ENCODE measurements at regions not wholly inside any gene's neighbourhood (a gene's known extent, or its start where the extent isn't known, plus 50 kb on each side); places are given as distances from the start of the nearest gene placed in this dataset.

DNA sequence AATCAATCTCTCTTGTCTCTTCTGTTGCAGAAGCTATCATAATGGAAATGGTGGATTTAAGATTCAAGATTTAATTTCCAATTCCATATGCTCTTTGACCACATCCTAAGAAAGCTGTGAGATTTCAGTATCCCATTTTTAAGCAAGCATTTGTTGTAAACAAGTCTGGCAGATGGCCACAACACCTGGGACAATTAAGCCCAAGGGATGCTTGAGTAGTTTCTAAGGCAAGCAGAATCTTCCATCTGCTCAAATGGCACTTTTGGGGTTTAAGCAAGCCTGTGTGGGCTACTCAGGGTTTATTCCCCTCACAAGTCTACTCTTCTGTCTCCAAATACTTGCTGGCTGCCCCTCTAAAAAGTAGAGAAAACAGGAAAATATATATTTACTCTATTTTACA lies 304.7 kb upstream of the SYT1 start:
- Mint-ChIP-seq H3K27ac (no peak overlapping the region), H3K4me3 (no peak overlapping the region), H3K4me1 (peaks cover 7% of the 10 kb centered on the region), H3K9me3 (no peaks in the 10 kb centered on the region), H3K27me3 (ENCODE audit: insufficient read depth) (no peaks in the 10 kb centered on the region), H3K36me3 (ENCODE audit: low read depth) (no peaks in the 10 kb centered on the region)
- H3K4me1 ChIP-seq (ENCODE audit: control insufficient read depth, insufficient read depth, low read length) = no peaks in the 10 kb centered on the region
- H3K27ac ChIP-seq (ENCODE audit: low read depth, low read length) = no peak overlapping the region
- H3K9ac ChIP-seq (ENCODE audit: extremely low read depth, low read length, poor library complexity, severe bottlenecking) = no peak overlapping the region
- H3K4me3 ChIP-seq (ENCODE audit: low read length) = no peak overlapping the region
- TF ChIP-seq, protein P1, sequence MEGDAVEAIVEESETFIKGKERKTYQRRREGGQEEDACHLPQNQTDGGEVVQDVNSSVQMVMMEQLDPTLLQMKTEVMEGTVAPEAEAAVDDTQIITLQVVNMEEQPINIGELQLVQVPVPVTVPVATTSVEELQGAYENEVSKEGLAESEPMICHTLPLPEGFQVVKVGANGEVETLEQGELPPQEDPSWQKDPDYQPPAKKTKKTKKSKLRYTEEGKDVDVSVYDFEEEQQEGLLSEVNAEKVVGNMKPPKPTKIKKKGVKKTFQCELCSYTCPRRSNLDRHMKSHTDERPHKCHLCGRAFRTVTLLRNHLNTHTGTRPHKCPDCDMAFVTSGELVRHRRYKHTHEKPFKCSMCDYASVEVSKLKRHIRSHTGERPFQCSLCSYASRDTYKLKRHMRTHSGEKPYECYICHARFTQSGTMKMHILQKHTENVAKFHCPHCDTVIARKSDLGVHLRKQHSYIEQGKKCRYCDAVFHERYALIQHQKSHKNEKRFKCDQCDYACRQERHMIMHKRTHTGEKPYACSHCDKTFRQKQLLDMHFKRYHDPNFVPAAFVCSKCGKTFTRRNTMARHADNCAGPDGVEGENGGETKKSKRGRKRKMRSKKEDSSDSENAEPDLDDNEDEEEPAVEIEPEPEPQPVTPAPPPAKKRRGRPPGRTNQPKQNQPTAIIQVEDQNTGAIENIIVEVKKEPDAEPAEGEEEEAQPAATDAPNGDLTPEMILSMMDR (conservative IDR thresholded peaks at IDR 0.05) = no peak
- H3K27me3 ChIP-seq (ENCODE audit: control insufficient read depth, insufficient read depth, low read length, poor library complexity, severe bottlenecking) = no peaks in the 10 kb centered on the region
- no peaks in the 10 kb centered on the region for H3K9me3 ChIP-seq (ENCODE audit: control insufficient read depth, low read length)
- no peak for DNase-seq
- no peaks in the 10 kb centered on the region for H3K36me3 ChIP-seq (ENCODE audit: control insufficient read depth, insufficient read depth, low read length)

DNA sequence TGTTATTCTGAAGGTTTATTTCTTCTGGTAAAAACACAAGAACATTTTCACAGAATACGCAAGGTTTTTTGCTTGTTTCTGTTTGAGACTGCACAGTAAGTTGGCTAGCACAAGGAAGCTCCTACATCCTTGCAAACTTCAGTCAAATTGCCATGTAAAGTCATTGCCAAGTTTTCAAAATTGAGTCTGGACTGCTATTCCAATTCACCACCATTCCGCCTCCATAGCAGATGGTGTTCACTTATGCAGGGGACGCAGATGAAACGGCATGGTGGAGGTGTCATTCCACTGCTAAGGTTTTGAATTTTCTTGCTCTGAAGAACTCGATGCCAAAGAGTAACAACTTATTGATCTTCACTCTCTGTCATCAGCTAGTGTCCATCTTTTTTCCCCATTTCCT lies 303.9 kb upstream of the SYT1 start:
- Mint-ChIP-seq H3K27ac (no peak overlapping the region), H3K9me3 (no peaks in the 10 kb centered on the region), H3K4me3 (no peak overlapping the region), H3K27me3 (ENCODE audit: insufficient read depth) (no peaks in the 10 kb centered on the region), H3K36me3 (ENCODE audit: low read depth) (no peaks in the 10 kb centered on the region), H3K4me1 (peaks cover 7% of the 10 kb centered on the region)
- DNase-seq = no peak
- H3K9ac ChIP-seq (ENCODE audit: extremely low read depth, low read length, poor library complexity, severe bottlenecking) = no peak overlapping the region
- TF ChIP-seq, protein P1 (conservative IDR thresholded peaks at IDR 0.05) = no peak
- WGBS, 2 experiments (ENCODE audit: insufficient coverage in 1 of 2, insufficient read length in 1 of 2) = 93 to 96% methylated on average over 5 of the region's 5 CpGs
- no peak overlapping the region for H3K4me3 ChIP-seq (ENCODE audit: low read length)
- H3K4me1 ChIP-seq (ENCODE audit: control insufficient read depth, insufficient read depth, low read length) = no peaks in the 10 kb centered on the region
- no peaks in the 10 kb centered on the region for H3K27me3 ChIP-seq (ENCODE audit: control insufficient read depth, insufficient read depth, low read length, poor library complexity, severe bottlenecking)
- H3K36me3 ChIP-seq (ENCODE audit: control insufficient read depth, insufficient read depth, low read length) = no peaks in the 10 kb centered on the region
- H3K9me3 ChIP-seq (ENCODE audit: control insufficient read depth, low read length) = no peaks in the 10 kb centered on the region
- H3K27ac ChIP-seq (ENCODE audit: low read depth, low read length) = no peak overlapping the region

DNA sequence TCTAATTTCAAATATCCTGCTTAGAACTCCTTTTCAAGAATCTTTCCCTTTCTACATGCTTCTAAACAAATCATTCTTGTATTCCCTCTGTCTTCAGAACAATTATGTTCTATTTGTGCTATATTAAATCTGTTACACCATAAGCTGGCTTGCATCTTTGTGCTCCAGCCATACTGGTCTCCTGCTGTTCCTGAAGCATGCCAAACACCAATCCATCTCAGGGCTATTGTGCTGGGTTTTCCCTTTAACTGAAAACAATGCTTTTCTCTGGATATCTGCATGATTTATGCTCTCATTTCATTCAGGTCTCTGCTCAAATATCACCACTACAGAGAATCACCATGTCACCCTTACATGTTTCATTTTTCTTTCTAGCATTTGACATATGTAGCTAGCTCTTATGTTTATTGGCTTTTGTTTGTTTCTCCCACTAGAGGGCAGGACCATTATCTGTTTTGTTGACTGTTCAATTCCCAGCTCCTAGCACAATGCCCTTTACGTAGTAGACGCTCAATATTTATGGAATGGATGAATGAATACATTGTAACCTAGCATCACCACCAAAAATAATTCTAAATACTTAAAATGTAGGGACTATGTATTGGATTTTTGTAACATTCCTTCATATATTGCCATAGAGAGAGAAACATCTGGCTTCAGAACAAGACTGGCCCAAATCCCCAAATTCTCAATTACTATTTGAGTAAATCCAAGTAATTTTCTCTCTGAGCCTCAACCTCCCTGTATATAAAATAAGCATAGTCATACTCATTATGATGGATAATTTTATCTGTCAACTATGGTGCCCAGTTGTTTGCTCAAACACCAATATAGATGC lies 302.0 kb upstream of the SYT1 start:
- no peaks in the 10 kb centered on the region for H3K9me3 Mint-ChIP-seq

More for the DNA sequence above, 302.0 kb upstream of the SYT1 start:
- Histone ChIP-seq H3K36me3 (ENCODE audit: control insufficient read depth, insufficient read depth, low read length) (no peaks in the 10 kb centered on the region), H3K27me3 (ENCODE audit: control insufficient read depth, insufficient read depth, low read length, poor library complexity, severe bottlenecking) (no peaks in the 10 kb centered on the region), H3K9me3 (ENCODE audit: control insufficient read depth, low read length) (no peaks in the 10 kb centered on the region), H3K27ac (ENCODE audit: low read depth, low read length) (no peak overlapping the region), H3K9ac (ENCODE audit: extremely low read depth, low read length, poor library complexity, severe bottlenecking) (no peak overlapping the region), H3K4me3 (ENCODE audit: low read length) (no peak overlapping the region), H3K4me1 (ENCODE audit: control insufficient read depth, insufficient read depth, low read length) (no peaks in the 10 kb centered on the region)
- H3K27me3 Mint-ChIP-seq (ENCODE audit: insufficient read depth) = no peaks in the 10 kb centered on the region
- TF ChIP-seq, protein P1 (conservative IDR thresholded peaks at IDR 0.05) = peak; percentile 81
- peaks cover 7% of the 10 kb centered on the region for H3K4me1 Mint-ChIP-seq
- no peak for DNase-seq
- no CpG with 5 or more reads among the region's 2 CpGs for WGBS, 2 experiments (ENCODE audit: insufficient coverage in 1 of 2, insufficient read length in 1 of 2)
- no peak overlapping the region for H3K27ac Mint-ChIP-seq
- H3K36me3 Mint-ChIP-seq (ENCODE audit: low read depth) = no peaks in the 10 kb centered on the region
- no peak overlapping the region for H3K4me3 Mint-ChIP-seq
